ENCODE measurements at regions not wholly inside any gene's neighbourhood (a gene's known extent, or its start where the extent isn't known, plus 50 kb on each side); places are given as distances from the start of the nearest gene placed in this dataset.

- no peak for DNase-seq (ENCODE audit: low spot score)
- H2AFZ ChIP-seq (ENCODE audit: low read length), result no peak overlapping the region
- no peak overlapping the region for H3K27ac ChIP-seq (ENCODE audit: extremely low read length, insufficient read depth, low read length)
- BruUV-seq (replicated peaks), result no TSS peak
- no peaks in the 10 kb centered on the region for H3K4me1 ChIP-seq (ENCODE audit: insufficient read depth, low read length)
- H4K20me1 ChIP-seq (ENCODE audit: insufficient read depth, low read length), result no peaks in the 10 kb centered on the region
- H3K4me3 ChIP-seq (replicated peaks in 1 of 3; ENCODE audit: insufficient read depth in 1 of 3, low read depth in 2 of 3, low read length in 3 of 3), result no peak overlapping the region
- H3K9me3 ChIP-seq (ENCODE audit: low read length), result no peaks in the 10 kb centered on the region
- no peak for FAIRE-seq
- no peak for TF ChIP-seq NFATC3 (CRISPR knock-in tag; IDR thresholded peaks at IDR 0.05)
- H3K36me3 ChIP-seq (replicated peaks in 1 of 2; ENCODE audit: control insufficient read depth in 1 of 2, insufficient read depth in 2 of 2, low read length in 2 of 2), result no peaks in the 10 kb centered on the region
- H3K4me2 ChIP-seq (ENCODE audit: low read depth, low read length), result no peak overlapping the region
- no peaks in the 10 kb centered on the region for H3K27me3 ChIP-seq (ENCODE audit: control insufficient read depth in 1 of 2, insufficient read depth in 2 of 2, low read length in 2 of 2)
- no peak for ATAC-seq
- 3% methylated on average over 3 of the region's 3 CpGs for WGBS (ENCODE audit: low lambda C conversion rate)
- POLR2A ChIA-PET, result no interaction called here
- CTCF ChIA-PET (ENCODE audit: low intra/inter-chr PET ratio, low total read pairs), result no interaction called here
- no peaks in the 10 kb centered on the region for H3K79me2 ChIP-seq (ENCODE audit: insufficient read depth, low read length)
- intact Hi-C loops (cut with micrococcal nuclease; ENCODE audit: unreplicated experiment) (no loop called here), in situ Hi-C loops (cut with HindIII; ENCODE audit: extremely low pct_ligation_motif_present, low pct_unique_long_range_greater_than_20kb) (no loop called here)
- H3K9ac ChIP-seq (ENCODE audit: insufficient read depth, low read depth, low read length), result no peak overlapping the region
These were observed 159.0 kb upstream of the OR13F1 start for GRCh38 chr9:104345061-104345460.

- WGBS (ENCODE audit: low lambda C conversion rate), result 40% methylated on average over 5 of the region's 5 CpGs
- intact Hi-C loops (cut with micrococcal nuclease; ENCODE audit: unreplicated experiment), result no loop called here
- H3K27ac ChIP-seq (ENCODE audit: extremely low read length, insufficient read depth, low read length), result no peak overlapping the region
- DNase-seq (ENCODE audit: low spot score) (no peak), FAIRE-seq (no peak), ATAC-seq (no peak)
- H3K4me3 ChIP-seq (replicated peaks in 1 of 3; ENCODE audit: insufficient read depth in 1 of 3, low read depth in 2 of 3, low read length in 3 of 3), result no peak overlapping the region
- no peak for TF ChIP-seq KMT2B (CRISPR knock-in tag; IDR thresholded peaks at IDR 0.05)
- TF ChIP-seq, protein P1, sequence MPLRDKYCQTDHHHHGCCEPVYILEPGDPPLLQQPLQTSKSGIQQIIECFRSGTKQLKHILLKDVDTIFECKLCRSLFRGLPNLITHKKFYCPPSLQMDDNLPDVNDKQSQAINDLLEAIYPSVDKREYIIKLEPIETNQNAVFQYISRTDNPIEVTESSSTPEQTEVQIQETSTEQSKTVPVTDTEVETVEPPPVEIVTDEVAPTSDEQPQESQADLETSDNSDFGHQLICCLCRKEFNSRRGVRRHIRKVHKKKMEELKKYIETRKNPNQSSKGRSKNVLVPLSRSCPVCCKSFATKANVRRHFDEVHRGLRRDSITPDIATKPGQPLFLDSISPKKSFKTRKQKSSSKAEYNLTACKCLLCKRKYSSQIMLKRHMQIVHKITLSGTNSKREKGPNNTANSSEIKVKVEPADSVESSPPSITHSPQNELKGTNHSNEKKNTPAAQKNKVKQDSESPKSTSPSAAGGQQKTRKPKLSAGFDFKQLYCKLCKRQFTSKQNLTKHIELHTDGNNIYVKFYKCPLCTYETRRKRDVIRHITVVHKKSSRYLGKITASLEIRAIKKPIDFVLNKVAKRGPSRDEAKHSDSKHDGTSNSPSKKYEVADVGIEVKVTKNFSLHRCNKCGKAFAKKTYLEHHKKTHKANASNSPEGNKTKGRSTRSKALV (CRISPR knock-in tag; IDR thresholded peaks at IDR 0.05), result no peak
- no peak for TF ChIP-seq ZNF232 (CRISPR knock-in tag; IDR thresholded peaks at IDR 0.05; ENCODE audit: borderline replicate concordance)
- no peak for TF ChIP-seq RORA (CRISPR knock-in tag; IDR thresholded peaks at IDR 0.05)
- TF ChIP-seq XBP1 (CRISPR knock-in tag; IDR thresholded peaks at IDR 0.05), result no peak
- no peak for TF ChIP-seq RXRB (CRISPR knock-in tag; IDR thresholded peaks at IDR 0.05; ENCODE audit: borderline replicate concordance)
- no peak for TF ChIP-seq MAZ (IDR thresholded peaks at IDR 0.05; ENCODE audit: borderline replicate concordance, low read depth, low read length)
- no peak for TF ChIP-seq MAZ (CRISPR knock-in tag; IDR thresholded peaks at IDR 0.05; ENCODE audit: low read depth)
- no peak for TF ChIP-seq ZNF564 (CRISPR knock-in tag; IDR thresholded peaks at IDR 0.05)
- no peak for TF ChIP-seq KLF16 (CRISPR knock-in tag; IDR thresholded peaks at IDR 0.05)
- no peak for TF ChIP-seq ZNF264 (CRISPR knock-in tag; IDR thresholded peaks at IDR 0.05)
- no peak for TF ChIP-seq ZNF773 (CRISPR knock-in tag; IDR thresholded peaks at IDR 0.05; ENCODE audit: borderline replicate concordance)
- TF ChIP-seq NCOA1 (CRISPR knock-in tag; IDR thresholded peaks at IDR 0.05), result no peak
- no peak for TF ChIP-seq GABPA (IDR thresholded peaks at IDR 0.05; ENCODE audit: low read depth, low read length)
- TF ChIP-seq GABPA (CRISPR knock-in tag; IDR thresholded peaks at IDR 0.05; ENCODE audit: low read depth), result no peak
- TF ChIP-seq RFX5 (IDR thresholded peaks at IDR 0.05; ENCODE audit: low read depth, low read length), result no peak
- TF ChIP-seq, protein P2, sequence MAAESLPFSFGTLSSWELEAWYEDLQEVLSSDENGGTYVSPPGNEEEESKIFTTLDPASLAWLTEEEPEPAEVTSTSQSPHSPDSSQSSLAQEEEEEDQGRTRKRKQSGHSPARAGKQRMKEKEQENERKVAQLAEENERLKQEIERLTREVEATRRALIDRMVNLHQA (CRISPR knock-in tag; IDR thresholded peaks at IDR 0.05), result no peak
- no peak for TF ChIP-seq MIER2 (CRISPR knock-in tag; IDR thresholded peaks at IDR 0.05)
- TF ChIP-seq ZNF792 (CRISPR knock-in tag; IDR thresholded peaks at IDR 0.05), result no peak
- TF ChIP-seq ZNF768 (CRISPR knock-in tag; IDR thresholded peaks at IDR 0.05), result no peak
- H3K27me3 ChIP-seq (ENCODE audit: control insufficient read depth in 1 of 2, insufficient read depth in 2 of 2, low read length in 2 of 2), result no peaks in the 10 kb centered on the region
- H4K20me1 ChIP-seq (ENCODE audit: insufficient read depth, low read length), result no peaks in the 10 kb centered on the region
- CTCF ChIA-PET (ENCODE audit: low intra/inter-chr PET ratio, low total read pairs), result no interaction called here
- H3K9ac ChIP-seq (ENCODE audit: insufficient read depth, low read depth, low read length), result no peak overlapping the region
- no peak overlapping the region for H2AFZ ChIP-seq (ENCODE audit: low read length)
- BruUV-seq (replicated peaks), result no TSS peak
- no peak overlapping the region for H3K4me2 ChIP-seq (ENCODE audit: low read depth, low read length)
- H3K4me1 ChIP-seq (ENCODE audit: insufficient read depth, low read length), result no peaks in the 10 kb centered on the region
- no peaks in the 10 kb centered on the region for H3K9me3 ChIP-seq (ENCODE audit: low read length)
- in situ Hi-C loops (cut with HindIII; ENCODE audit: extremely low pct_ligation_motif_present, low pct_unique_long_range_greater_than_20kb), result no loop called here
- POLR2A ChIA-PET, result no interaction called here
- no peaks in the 10 kb centered on the region for H3K36me3 ChIP-seq (replicated peaks in 1 of 2; ENCODE audit: control insufficient read depth in 1 of 2, insufficient read depth in 2 of 2, low read length in 2 of 2)
- H3K79me2 ChIP-seq (ENCODE audit: insufficient read depth, low read length), result no peaks in the 10 kb centered on the region
These were observed 153.5 kb upstream of the OR13F1 start for GRCh38 chr9:104350541-104350940.
